ENCODE measurements at regions not wholly inside any gene's neighbourhood (a gene's known extent, or its start where the extent isn't known, plus 50 kb on each side); places are given as distances from the start of the nearest gene placed in this dataset.

GRCh38 chr6:28775052-28775376 is 148.8 kb downstream of the TRIM27 start:
- no peak for TF ChIP-seq CTCF (IDR thresholded peaks at IDR 0.05; ENCODE audit: borderline replicate concordance, extremely low read depth, insufficient read depth)
- DNase-seq (no peak), FAIRE-seq (no peak)
- Histone ChIP-seq H3K27me3 (ENCODE audit: control insufficient read depth, insufficient read depth, low read length) (peaks cover 80% of the 10 kb centered on the region), H3K27ac (ENCODE audit: low read depth in 2 of 2, low read length in 2 of 2) (no peak overlapping the region), H3K4me3 (ENCODE audit: low read length in 3 of 3) (no peak overlapping the region), H3K4me1 (ENCODE audit: control insufficient read depth in 2 of 3, insufficient read depth in 2 of 3, low read depth in 1 of 3, low read length in 3 of 3) (no peaks in the 10 kb centered on the region), H3K36me3 (ENCODE audit: control insufficient read depth in 2 of 3, insufficient read depth in 3 of 3, low read length in 3 of 3) (no peaks in the 10 kb centered on the region), H3K9me3 (ENCODE audit: control insufficient read depth in 2 of 3, insufficient read depth in 1 of 3, low read length in 3 of 3) (no peaks in the 10 kb centered on the region), H3K9ac (ENCODE audit: low read length in 3 of 3) (no peak overlapping the region)
- intact Hi-C loops (cut with DNase I) = no loop called here

GRCh38 chr6:28775405-28776129 is 148.2 kb downstream of the TRIM27 start:
- Histone ChIP-seq H3K4me1 (ENCODE audit: control insufficient read depth in 2 of 3, insufficient read depth in 2 of 3, low read depth in 1 of 3, low read length in 3 of 3) (no peaks in the 10 kb centered on the region), H3K27ac (ENCODE audit: low read depth in 2 of 2, low read length in 2 of 2) (no peak overlapping the region), H3K9ac (ENCODE audit: low read length in 3 of 3) (no peak overlapping the region), H3K27me3 (ENCODE audit: control insufficient read depth, insufficient read depth, low read length) (peaks cover 79% of the 10 kb centered on the region), H3K9me3 (ENCODE audit: control insufficient read depth in 2 of 3, insufficient read depth in 1 of 3, low read length in 3 of 3) (no peaks in the 10 kb centered on the region), H3K4me3 (ENCODE audit: low read length in 3 of 3) (no peak overlapping the region), H3K36me3 (ENCODE audit: control insufficient read depth in 2 of 3, insufficient read depth in 3 of 3, low read length in 3 of 3) (no peaks in the 10 kb centered on the region)
- FAIRE-seq (no peak), DNase-seq (no peak)
- no peak for TF ChIP-seq CTCF (IDR thresholded peaks at IDR 0.05; ENCODE audit: borderline replicate concordance, extremely low read depth, insufficient read depth)
- intact Hi-C loops (cut with DNase I) = no loop called here

GRCh38 chr6:28776269-28777146 is 147.3 kb downstream of the TRIM27 start:
- no peak for FAIRE-seq

More at GRCh38 chr6:28776269-28777146, 147.3 kb downstream of the TRIM27 start:
- Histone ChIP-seq H3K4me3 (ENCODE audit: low read length in 3 of 3) (no peak overlapping the region), H3K27me3 (ENCODE audit: control insufficient read depth, insufficient read depth, low read length) (peaks cover 77% of the 10 kb centered on the region), H3K27ac (ENCODE audit: low read depth in 2 of 2, low read length in 2 of 2) (no peak overlapping the region), H3K36me3 (ENCODE audit: control insufficient read depth in 2 of 3, insufficient read depth in 3 of 3, low read length in 3 of 3) (no peaks in the 10 kb centered on the region), H3K9me3 (ENCODE audit: control insufficient read depth in 2 of 3, insufficient read depth in 1 of 3, low read length in 3 of 3) (no peaks in the 10 kb centered on the region), H3K4me1 (ENCODE audit: control insufficient read depth in 2 of 3, insufficient read depth in 2 of 3, low read depth in 1 of 3, low read length in 3 of 3) (no peaks in the 10 kb centered on the region), H3K9ac (ENCODE audit: low read length in 3 of 3) (no peak overlapping the region)
- intact Hi-C loops (cut with DNase I) = no loop called here
- no peak for DNase-seq
- no peak for TF ChIP-seq CTCF (IDR thresholded peaks at IDR 0.05; ENCODE audit: borderline replicate concordance, extremely low read depth, insufficient read depth)

Data from kidney (tissue), 13 donors.